Ovary (tissue), 7 donors: ENCODE measurements at regions not wholly inside any gene's neighbourhood (a gene's known extent, or its start where the extent isn't known, plus 50 kb on each side); places are given as distances from the start of the nearest gene placed in this dataset.

Experiments
- DNase-seq, 5 donors: peaks; one replicate each; pipeline ENCODE4 v3.0.0-alpha.2; 2019 to 2020
- H3K27ac ChIP-seq, 2 donors: fragments of 200-600 bp; one replicate each; pipeline versions ENCODE4 v1.5.1 to v1.8.0; 2019 to 2022
- H3K27me3 ChIP-seq: fragments of 200-600 bp; one replicate; pipeline ENCODE4 v1.8.0; 2022
- H3K36me3 ChIP-seq: fragments of 200-600 bp; sonication (generic); one replicate; pipeline ENCODE4 v1.5.1; 2019
- H3K4me1 ChIP-seq: one replicate; pipeline ENCODE4 v1.8.1; 2013; ENCODE audit warnings: mild to moderate bottlenecking, moderate library complexity; ENCODE audit not compliant: insufficient read depth
- H3K4me3 ChIP-seq: fragments of 200-600 bp; sonication (generic); one replicate; pipeline ENCODE4 v1.5.1; 2017
- H3K9me3 ChIP-seq, 2 donors: fragments of 200-600 bp in 1 of 2; sonication (generic) in 1 of 2; one replicate each; pipeline versions ENCODE4 v1.5.1 to v1.8.1; 2013 to 2019; ENCODE audit warnings: mild to moderate bottlenecking in 1 of 2, moderate library complexity in 1 of 2
- CTCF ChIP-seq, 3 donors: fragments of 450-650 bp in 2 of 3; fragments of 200-600 bp in 1 of 3; IDR thresholded peaks; one replicate each; pipeline versions ENCODE4 v1.5.1 to v1.8.0; 2016 to 2022; ENCODE audit warnings: antibody characterized with exemption in 3 of 3, mild to moderate bottlenecking in 1 of 3
- EP300 ChIP-seq: sonication (generic); formaldehyde crosslinking; IDR thresholded peaks from one replicate; pipeline ENCODE4 v1.6.1; 2017; ENCODE audit warnings: antibody characterized with exemption
- POLR2A ChIP-seq: fragments of 450-650 bp; IDR thresholded peaks from one replicate; pipeline ENCODE4 v1.6.1; 2017; ENCODE audit warnings: antibody characterized with exemption, mild to moderate bottlenecking, moderate library complexity
- WGBS, 3 donors: extraction: QIAGEN DNeasy Blood & Tissue Kit in 1 of 3; methylation state at CpG; one replicate each; pipeline versions ENCODE4 v1.1.5 to v1.1.7; 2013 to 2017; 5-methylcytosine and 5-hydroxymethylcytosine counted together
- intact Hi-C, 4 donors: fragments of 100-400 bp; cut with DNase I; formaldehyde crosslinking; loops; one replicate each; pipeline versions ENCODE4 v1.11.0 to v1.15.1; 2022 to 2023
- donor health status: DM: no; HTN: no; CAD: no; lungs with moderate emphysema.
- donor health status: DM: no; HTN: no; CAD: no.
- donor health status: Bipolar disorder and iron deficiency.
- donor health status: DM: no; HTN: no; CAD: no.
- donor health status: DM: yes; HTN: yes; CAD: no.

DNA sequence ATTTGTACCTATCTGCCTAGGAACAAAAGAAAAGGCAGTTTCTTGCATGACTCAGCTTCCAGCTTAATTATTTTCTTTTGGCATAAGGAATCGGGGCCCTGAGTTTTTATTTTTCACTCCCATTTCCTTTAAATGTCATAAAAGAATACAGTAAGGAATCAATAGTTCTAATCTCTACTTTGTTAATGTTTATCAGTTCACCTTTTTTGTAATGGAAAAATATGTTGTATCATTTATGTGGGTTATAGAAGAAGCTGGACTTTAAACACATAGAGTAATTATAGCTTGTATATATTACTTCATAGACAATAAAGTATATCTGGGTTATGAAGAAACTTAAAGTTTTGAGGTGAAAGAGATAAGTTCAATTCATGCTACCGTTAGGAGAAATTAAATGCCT is 1214.8 kb upstream of the GJE1 start:
- no peak for TF ChIP-seq CTCF (IDR thresholded peaks at IDR 0.05)
- TF ChIP-seq EP300, result no peak
- TF ChIP-seq POLR2A, result no peak
- no peaks in the 10 kb centered on the region for H3K4me1 ChIP-seq
- H3K9me3 ChIP-seq, result no peaks in the 10 kb centered on the region
- no peak for DNase-seq
- H3K27me3 ChIP-seq, result no peaks in the 10 kb centered on the region
- H3K27ac ChIP-seq, result no peak overlapping the region
- intact Hi-C loops, result no loop called here
- no peaks in the 10 kb centered on the region for H3K36me3 ChIP-seq
- H3K4me3 ChIP-seq, result no peak overlapping the region
- 78 to 84% (median 82%) methylated on average over 2 of the region's 2 CpGs for WGBS, 3 donors

- intact Hi-C loops, result no loop called here
- Histone ChIP-seq H3K36me3 (no peaks in the 10 kb centered on the region), H3K27me3 (no peaks in the 10 kb centered on the region), H3K27ac (no peak overlapping the region), H3K4me1 (no peaks in the 10 kb centered on the region), H3K4me3 (no peak overlapping the region), H3K9me3 (no peaks in the 10 kb centered on the region)
- DNase-seq, result no peak
- whole genome bisulfite sequencing, 3 donors, result 18 to 47% (median 35%) methylated on average over 3 of the region's 3 CpGs
- TF ChIP-seq POLR2A, result no peak
- TF ChIP-seq EP300, result no peak
- TF ChIP-seq CTCF (IDR thresholded peaks at IDR 0.05), result no peak
Measured at GRCh38 chr6:140915551-140915950, 1217.2 kb upstream of the GJE1 start.

- TF ChIP-seq EP300 (no peak), POLR2A (no peak), CTCF (IDR thresholded peaks at IDR 0.05) (peak in 1 of 3 donors; percentile 8)
- no peaks in the 10 kb centered on the region for H3K27me3 ChIP-seq
- no peak overlapping the region for H3K27ac ChIP-seq
- no peak overlapping the region for H3K4me3 ChIP-seq
- WGBS, 3 donors, result 3 to 6% (median 5%) methylated on average over 1 of the region's 1 CpG
- DNase-seq, result no peak
- no peaks in the 10 kb centered on the region for H3K4me1 ChIP-seq
- H3K9me3 ChIP-seq, result no peaks in the 10 kb centered on the region
- H3K36me3 ChIP-seq, result no peaks in the 10 kb centered on the region
- intact Hi-C loops, result no loop called here
Measured at GRCh38 chr6:140915103-140915502, 1217.6 kb upstream of the GJE1 start.

DNA sequence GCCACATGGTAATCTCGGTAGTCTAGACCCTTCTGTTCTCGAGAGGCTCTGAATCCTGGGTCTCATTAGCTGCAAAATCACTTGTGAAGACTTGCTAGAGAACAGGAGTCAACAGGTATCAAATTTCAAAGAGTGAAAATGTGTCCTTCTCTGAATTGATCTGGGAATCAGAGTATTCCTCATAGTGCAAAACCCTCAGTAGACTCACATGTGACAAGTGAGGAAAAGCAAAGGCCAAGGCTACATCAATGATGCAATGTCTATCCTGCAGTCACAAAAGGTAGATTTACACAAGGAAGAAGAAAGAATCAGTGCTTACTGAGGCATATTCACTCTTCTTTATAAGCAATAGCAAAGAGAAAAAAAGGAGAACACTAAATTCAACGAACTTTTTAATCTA is 1220.0 kb upstream of the GJE1 start:
- intact Hi-C loops, result no loop called here
- WGBS, 3 donors, result 78 to 85% (median 83%) methylated on average over 3 of the region's 3 CpGs
- Histone ChIP-seq H3K27me3 (no peaks in the 10 kb centered on the region), H3K27ac (no peak overlapping the region), H3K4me3 (no peak overlapping the region), H3K36me3 (no peaks in the 10 kb centered on the region), H3K9me3 (no peaks in the 10 kb centered on the region), H3K4me1 (no peaks in the 10 kb centered on the region)
- TF ChIP-seq EP300 (no peak), POLR2A (no peak), CTCF (IDR thresholded peaks at IDR 0.05) (no peak)
- no peak for DNase-seq

DNA sequence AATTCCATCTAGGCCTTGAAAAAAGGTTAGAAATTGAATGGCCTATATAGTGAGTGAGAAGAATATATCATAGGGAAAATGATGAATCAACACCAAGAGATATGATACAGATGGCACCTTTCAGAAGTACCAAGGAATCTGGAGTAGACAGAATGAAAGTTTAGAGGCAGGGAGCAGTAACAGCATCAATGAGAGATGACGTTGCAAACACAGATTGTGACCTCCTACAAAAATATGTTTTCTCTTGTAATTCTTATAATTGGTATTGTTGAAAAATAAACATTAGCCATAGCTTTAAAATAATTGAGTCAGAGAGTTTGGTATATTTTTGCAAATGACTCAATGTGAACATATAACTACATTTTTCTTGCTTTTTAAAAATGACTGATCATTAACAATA is 1223.1 kb upstream of the GJE1 start:
- intact Hi-C loops, result no loop called here
- no peak for DNase-seq
- no peaks in the 10 kb centered on the region for H3K27me3 ChIP-seq
- H3K36me3 ChIP-seq, result no peaks in the 10 kb centered on the region
- H3K27ac ChIP-seq, result no peak overlapping the region
- WGBS, 3 donors, result 56 to 74% (median 63%) methylated on average over 1 of the region's 1 CpG
- no peak for TF ChIP-seq POLR2A
- no peak for TF ChIP-seq CTCF (IDR thresholded peaks at IDR 0.05)
- TF ChIP-seq EP300, result no peak
- no peaks in the 10 kb centered on the region for H3K9me3 ChIP-seq
- no peak overlapping the region for H3K4me3 ChIP-seq
- no peaks in the 10 kb centered on the region for H3K4me1 ChIP-seq
